Endothelial cell of umbilical vein (primary cell): ENCODE measurements at regions not wholly inside any gene's neighbourhood (a gene's known extent, or its start where the extent isn't known, plus 50 kb on each side); places are given as distances from the start of the nearest gene placed in this dataset.

Source experiments
- EZH2 ChIP-seq: IDR thresholded peaks from 2 replicates; pipeline ENCODE4 v1.6.1; 2012; ENCODE audit warnings: borderline replicate concordance, low read depth, mild to moderate bottlenecking, moderate library complexity, low read length, inconsistent platforms; ENCODE audit not compliant: severe bottlenecking
- JUN ChIP-seq: IDR thresholded peaks from 2 replicates; pipeline ENCODE4 v1.6.1; 2011; ENCODE audit warnings: borderline replicate concordance, low read depth; ENCODE audit not compliant: insufficient read length, insufficient read depth
- POLR2A ChIP-seq: IDR thresholded peaks from 2 replicates; pipeline ENCODE4 v1.6.1; 2012; ENCODE audit warnings: low read depth, mild to moderate bottlenecking, control low read depth, low read length
- POLR2AphosphoS5 ChIP-seq: IDR thresholded peaks from 2 replicates; pipeline ENCODE4 v1.6.1; 2012; ENCODE audit warnings: low read depth, mild to moderate bottlenecking, control low read depth, low read length, moderate library complexity; ENCODE audit not compliant: insufficient read depth
- TF ChIP-seq, protein P1 (sequence below), 2 donors: IDR thresholded peaks; 1 replicate in 1 of 2; 2 replicates in 1 of 2; pipeline ENCODE4 v1.5.1; 2011; ENCODE audit warnings: low read length in 2 of 2, mild to moderate bottlenecking in 2 of 2, moderate library complexity in 2 of 2, control low read depth in 1 of 2, inconsistent platforms in 1 of 2, low read depth in 1 of 2; ENCODE audit not compliant: insufficient read depth in 1 of 2; ENCODE audit errors: extremely low read depth in 1 of 2
- TF ChIP-seq, protein P2 (sequence below): IDR thresholded peaks from 2 replicates; pipeline ENCODE4 v1.6.1; 2011; ENCODE audit not compliant: insufficient read depth, insufficient read length

GRCh38 chr14:65880507-65880906 lies 468.0 kb downstream of the FUT8 start:
- TF ChIP-seq JUN: no peak
- TF ChIP-seq, protein P1, sequence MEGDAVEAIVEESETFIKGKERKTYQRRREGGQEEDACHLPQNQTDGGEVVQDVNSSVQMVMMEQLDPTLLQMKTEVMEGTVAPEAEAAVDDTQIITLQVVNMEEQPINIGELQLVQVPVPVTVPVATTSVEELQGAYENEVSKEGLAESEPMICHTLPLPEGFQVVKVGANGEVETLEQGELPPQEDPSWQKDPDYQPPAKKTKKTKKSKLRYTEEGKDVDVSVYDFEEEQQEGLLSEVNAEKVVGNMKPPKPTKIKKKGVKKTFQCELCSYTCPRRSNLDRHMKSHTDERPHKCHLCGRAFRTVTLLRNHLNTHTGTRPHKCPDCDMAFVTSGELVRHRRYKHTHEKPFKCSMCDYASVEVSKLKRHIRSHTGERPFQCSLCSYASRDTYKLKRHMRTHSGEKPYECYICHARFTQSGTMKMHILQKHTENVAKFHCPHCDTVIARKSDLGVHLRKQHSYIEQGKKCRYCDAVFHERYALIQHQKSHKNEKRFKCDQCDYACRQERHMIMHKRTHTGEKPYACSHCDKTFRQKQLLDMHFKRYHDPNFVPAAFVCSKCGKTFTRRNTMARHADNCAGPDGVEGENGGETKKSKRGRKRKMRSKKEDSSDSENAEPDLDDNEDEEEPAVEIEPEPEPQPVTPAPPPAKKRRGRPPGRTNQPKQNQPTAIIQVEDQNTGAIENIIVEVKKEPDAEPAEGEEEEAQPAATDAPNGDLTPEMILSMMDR (IDR thresholded peaks at IDR 0.05; ENCODE audit: extremely low read depth in 1 of 2, insufficient read depth in 1 of 2, low read depth in 1 of 2, low read length in 2 of 2): no peak
- TF ChIP-seq POLR2AphosphoS5: no peak
- no peak for TF ChIP-seq POLR2A
- TF ChIP-seq EZH2: no peak
- TF ChIP-seq, protein P2, sequence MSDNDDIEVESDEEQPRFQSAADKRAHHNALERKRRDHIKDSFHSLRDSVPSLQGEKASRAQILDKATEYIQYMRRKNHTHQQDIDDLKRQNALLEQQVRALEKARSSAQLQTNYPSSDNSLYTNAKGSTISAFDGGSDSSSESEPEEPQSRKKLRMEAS: no peak
